CD4-positive, alpha-beta T cell treated with Interleukin-12 subunit alpha and Interleukin-12 subunit beta, for 1 hour (primary cell): ENCODE measurements at regions not wholly inside any gene's neighbourhood (a gene's known extent, or its start where the extent isn't known, plus 50 kb on each side); places are given as distances from the start of the nearest gene placed in this dataset.

Source experiments
- DNase-seq: peaks from one replicate; pipeline ENCODE4 v3.0.0-alpha.2; 2020

DNA sequence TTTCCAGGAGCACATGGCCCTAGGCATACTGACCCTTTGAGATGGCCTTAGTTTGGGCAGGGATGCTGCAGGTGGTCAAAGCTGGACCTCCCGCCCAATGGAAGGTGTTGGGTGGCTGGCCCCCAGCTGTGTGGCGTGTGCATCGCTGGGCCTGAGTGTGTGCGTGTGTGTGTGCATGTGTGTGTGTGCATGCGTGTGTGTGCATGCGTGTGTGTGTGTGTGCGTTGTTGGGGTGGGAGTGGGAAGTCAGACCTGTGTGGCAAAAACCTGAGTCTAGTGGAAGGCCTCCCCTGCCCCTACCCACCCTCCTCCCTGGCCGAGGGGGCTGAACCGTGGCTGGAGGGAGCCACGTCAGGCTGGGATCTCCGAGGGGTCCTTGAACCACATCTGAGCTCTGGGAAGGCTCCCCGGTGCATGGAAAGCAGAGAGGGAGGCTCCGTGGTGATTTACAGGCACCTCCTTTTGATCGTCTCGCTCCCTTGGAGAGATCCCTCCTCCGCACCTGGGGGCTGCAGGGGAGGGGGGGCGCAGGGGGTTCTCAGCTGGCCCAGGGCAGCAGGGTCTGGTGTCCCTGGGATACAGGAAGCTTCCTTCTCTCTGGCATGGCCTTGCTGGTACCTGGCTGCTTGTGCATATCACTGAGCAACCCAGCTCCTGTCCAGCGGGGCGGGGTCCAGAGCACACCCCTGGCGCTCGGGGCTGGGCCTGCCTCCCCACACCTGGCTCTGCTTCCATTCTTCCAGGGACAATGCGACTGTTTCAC, 124.7 kb upstream of the WNT4 start:
- no peak for DNase-seq

DNA sequence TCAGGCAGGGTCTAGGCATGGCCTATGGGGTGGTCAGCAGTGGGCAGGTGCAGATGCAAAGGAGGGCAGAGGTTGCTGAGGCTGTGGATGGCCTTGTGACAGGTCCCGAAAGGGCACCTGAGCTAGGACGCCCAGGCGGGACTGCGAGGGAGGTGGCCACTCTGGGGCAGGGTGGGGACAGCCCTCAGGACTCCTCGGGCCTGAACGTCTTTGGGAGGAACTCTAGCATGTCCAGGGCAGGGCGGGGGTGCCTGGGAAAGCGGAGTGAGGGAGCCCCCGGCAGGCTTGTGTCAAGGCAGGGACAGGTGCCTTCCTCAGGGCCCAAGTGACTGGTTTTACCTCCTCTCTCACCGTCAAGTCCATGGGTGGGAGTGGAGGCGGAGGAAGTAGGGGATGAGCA, 125.4 kb upstream of the WNT4 start:
- DNase-seq: no peak

DNA sequence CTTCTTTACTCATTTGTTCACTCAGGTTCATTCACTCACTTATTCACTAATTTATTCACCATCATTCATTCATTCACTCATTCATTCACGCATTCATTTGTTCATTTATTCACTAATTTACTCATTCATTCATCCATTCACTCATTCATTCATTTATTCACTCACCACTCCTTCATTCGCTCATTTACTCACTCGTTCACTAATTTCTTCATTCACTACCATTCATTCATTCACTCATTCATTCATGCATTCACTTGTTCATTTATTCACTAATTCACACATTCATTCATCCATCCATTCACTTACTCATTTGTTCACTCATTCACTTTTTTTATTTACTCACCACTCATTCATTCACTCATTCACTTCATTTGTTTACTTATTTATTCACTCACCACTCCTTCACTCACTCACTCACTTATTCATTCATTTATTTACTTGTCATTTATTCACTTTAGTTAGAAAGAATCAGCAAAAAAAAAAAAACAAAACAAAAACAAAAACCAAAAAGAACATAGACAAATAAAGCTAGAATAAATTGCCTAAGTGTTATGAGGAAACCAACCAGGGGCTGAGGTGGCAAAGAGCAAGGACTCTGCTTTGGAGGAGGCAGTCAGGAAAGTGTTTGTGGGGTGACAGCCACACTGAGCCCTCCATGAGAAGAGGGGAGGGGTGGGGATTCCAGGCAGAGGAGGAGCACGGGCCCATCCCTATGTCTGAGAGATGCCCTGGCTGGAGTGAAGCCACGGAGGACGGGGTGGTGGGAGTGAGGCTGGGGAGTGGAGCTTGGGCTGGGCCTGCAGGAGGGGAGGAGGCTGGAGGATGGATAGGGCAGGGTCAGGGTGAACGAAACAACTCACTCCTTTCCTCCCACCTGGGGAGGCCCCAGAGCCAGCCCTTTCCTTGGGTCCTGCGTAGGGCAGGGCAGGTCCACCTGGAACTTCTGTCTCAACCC, 129.2 kb upstream of the WNT4 start:
- no peak for DNase-seq

DNA sequence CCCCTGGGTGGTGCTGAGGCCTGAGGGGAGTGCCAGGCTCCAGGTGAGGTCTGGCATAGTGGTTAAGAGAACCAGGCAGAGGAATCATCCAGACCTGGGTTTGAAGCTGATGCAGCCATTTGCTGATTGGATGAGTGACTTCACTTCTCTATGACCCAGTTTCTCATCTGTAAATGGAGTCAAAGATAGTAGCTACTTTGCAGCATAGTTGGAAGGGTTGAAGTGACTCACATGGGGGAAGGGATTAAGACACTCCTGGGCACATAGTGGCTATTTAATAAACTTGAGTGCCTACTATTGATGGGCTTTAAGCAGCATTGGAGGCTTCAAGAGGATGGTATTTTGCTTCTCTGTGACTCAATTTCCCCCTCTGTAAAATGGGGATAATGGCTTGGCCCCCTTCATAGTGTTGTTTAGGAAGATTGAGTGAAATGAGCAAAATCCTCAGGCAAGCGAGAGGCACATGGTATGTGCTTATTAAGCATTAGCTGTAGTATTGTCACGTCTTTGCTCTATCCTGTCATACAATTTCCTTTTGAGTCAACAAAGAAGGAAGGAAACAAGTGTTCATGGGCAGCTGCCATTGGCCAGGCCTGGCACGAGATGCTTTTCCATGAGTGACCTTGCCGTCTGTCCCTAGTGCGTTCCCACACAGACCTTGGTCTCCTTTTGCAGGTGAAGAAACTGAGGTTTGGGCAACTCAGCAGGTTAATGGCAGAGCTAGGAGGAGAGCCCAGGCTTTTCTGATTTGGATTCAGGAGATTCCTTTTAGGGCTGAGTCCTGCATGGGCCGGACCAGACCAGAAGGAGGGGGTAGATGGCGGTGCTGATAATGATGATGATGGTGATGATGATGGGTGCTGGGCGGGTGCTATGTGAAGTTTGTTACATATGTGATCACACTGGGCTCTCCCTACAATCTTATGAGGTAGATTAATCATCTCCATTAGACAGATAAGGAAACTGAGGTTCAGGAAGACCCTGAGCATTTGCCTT, 131.1 kb upstream of the WNT4 start:
- no peak for DNase-seq

DNA sequence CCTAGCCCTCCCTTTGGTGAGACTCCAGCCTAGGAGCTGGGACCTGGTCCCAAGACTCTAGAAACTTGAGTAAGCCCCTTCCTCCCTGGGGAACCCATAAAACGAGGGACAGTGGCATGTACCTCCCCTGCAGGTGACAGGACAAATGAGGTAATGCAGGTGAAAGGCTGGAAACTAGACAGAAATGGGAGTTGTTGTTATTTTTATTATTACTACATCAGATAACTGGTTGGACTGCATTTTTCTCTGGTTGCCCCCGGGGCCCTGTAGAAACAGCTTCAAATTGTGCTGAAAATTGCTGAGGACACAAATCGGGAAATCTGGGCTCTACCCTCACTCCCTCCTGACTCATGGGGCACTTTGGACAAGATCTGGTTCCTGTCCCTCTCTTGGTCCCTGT, 132.3 kb upstream of the WNT4 start:
- DNase-seq: no peak

DNA sequence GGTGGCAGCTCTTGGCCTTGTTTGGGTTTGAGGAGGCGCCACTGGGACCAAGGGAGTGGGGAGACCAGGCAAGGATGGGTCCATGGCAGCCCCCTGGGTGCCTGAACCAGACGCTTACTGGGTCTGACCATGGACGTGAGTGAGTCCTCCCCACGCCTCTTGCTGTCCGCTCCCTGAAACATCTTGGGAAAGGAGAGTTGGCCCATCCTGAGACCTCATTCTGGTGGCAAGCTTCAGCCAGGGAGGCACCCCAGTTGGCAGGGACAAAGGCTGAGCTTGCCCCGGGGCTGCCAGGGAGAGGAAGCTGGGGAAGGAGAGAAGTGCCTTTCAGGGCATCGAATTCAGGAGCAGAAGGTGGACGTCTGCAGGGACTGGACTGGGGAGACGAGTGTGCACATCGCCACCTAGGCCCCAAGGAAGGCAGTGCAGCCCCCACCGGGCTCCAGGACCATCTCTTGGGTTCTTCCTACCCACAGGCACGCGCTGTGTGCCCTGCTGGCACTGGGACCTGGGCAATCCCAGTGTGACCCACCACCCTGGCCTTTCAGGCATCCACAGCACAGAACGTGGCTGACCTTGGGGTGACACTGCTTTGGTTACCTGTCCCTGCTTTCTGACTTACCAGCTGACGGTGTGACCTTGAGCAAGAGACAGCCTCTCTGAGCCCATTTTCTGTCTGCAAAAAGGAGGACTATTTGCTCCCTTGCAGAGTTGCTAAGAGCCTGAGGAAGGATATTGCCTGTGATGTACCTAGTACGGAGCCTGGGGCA, 132.9 kb upstream of the WNT4 start:
- DNase-seq: peak; percentile 13

DNA sequence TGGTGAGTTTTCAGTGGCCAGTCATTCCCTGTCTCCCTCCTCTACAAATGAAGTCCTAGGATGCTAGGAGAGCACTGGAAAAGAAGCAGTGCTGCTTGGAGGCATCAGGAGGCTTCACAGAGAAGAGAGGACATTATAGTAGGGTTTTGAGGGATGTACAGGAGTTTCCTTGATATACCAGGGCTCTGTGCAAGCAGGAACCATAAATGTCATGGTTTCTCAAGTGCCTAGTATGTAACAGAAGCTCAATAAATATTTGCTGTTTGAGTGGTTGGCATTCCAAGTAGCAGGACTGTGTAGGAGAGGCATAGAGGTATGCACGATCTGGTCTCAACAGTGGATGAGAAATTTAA, 133.5 kb upstream of the WNT4 start:
- no peak for DNase-seq

DNA sequence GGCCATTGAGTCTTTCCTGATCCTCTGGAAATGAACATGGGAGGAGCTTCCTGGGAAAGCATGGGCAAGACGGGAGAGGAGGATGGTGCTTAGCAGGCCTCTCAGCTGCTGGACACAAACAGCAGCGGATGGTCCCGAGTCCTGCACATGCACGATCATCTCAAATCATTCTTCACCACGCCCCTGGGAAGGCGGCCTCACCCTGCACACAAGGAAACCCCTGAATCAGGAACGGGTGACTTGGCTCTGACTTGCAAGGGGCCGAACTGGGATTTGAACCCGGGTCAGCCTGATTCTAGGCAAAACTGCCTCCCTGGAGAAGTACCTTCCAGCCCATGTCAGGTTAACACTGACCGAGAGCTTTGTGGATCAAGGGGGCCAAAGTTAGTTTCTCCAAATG, 134.8 kb upstream of the WNT4 start:
- no peak for DNase-seq

DNA sequence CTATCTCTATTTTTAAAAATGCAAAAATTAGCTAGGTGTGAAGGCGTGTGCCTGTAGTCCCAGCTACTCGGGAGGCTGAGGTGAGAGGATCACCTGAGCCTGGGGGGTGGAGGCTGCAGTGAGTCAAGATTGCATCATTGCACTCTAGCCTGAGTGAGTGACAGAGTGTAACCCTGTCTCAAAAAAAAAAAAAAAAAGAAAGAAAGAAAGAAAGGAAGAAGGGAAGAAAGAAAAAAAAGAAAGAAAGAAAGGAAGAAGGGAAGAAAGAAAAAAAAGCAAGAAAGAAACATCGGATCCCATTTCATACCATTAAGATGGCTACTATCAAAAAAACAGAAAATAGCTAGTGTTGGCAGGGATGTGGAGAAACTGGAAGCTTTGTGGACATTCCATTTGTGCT, 136.8 kb upstream of the WNT4 start:
- DNase-seq: no peak

DNA sequence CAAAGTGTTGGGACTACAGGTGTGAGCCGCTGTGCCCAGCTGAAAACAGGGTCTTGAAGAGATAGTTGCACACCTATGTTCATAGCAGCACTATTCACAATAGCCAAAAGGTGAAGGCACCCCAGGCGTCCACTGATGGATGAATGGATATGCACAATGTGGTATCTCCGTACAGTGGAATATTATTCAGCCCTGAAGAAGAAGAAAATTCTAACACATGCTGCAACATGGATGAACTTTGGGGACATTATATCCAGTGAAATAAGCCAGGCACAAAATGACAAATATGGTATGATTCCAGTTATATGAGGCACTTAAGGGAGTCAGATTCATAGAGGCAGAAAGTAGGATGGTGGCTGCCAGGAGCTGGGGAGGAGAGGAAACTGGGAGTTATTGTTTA, 137.6 kb upstream of the WNT4 start:
- no peak for DNase-seq

DNA sequence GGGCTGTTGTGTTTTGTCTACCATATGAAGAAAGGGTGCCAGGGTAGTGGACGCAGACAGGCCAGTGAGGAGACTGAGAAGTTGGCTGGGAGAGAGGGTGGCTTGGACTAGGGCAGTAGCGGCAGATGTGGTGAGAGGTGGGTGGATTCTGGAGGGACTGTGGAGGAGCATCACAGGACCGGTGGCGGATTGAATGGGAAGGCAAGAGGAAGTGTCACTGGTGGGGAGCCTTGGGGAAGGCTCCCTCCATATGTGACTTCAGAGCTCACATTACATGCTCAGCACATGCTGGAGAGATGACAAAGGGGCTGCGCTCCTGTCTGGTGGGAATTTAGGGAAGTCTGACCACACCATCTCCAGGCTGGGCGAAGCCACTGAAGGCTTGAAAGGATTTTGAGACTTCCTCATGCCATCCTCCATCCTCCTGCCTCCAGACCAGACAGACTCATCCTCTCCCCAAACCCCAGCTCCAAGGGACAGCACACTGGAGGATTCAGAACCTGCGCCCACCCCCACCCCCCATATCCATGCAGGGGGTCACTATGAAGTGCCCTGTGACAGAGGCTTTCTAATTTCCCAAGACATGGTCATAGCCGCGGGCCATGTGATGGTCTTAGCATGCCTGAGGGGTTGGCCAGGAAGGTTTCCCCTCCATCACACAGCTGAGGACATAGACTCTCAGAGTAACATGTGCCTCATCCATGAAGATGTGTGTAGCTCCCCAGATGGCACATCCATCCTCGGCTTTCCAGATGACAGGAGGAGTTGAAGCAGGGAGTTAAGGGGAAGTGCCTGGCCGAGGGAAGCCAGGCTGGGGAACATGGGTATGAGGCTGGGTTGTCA, 138.8 kb upstream of the WNT4 start:
- DNase-seq: no peak

DNA sequence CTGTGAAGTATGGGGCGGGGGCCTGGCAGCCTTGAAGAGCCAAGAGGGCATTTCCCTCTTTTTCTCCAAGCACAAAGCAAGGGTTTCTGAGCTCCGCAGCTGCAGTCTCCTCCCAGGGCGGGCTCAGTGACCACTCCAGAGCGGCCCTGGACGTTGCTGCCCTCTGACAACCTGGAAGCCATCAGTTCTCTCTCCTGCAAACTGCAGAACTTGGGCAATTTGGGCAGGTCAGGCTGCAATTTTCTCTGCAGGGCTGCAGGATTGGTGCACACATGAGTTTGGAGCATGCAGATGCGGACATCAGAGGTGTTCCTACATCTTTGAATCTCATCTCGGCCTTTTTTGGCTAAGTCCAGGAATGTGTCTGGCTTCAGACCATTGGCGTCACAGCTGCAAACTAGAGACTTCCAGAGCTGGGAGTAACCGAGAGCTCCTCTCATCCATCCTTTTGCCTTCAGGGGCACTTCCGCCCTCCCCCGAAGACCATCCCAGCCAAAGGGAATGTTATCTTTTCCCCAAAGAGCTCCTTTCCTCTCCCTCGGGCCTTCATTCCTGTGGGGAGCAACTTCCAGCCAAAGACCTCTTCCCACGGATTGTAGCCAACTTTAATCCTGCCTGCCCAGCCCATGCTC, 139.6 kb upstream of the WNT4 start:
- DNase-seq: no peak

DNA sequence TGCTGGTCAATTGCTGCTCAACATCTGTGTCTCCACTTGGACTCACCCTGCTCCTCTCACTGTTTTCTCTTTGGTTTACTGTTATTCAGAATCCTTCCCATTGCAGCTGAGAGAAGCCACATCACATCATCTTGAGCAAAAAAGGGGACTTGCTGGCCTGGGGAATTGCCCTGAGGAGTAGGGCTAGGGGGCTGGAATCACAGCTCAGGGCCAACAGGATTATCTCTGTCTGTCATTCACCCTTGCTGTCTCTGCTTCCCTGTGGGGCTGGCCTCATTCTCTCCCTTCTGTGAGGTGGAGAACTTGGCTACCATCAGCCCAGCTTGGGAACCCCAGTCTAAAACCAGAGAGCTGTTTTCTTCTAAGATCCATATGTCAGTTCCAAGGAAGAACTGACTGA, 140.7 kb upstream of the WNT4 start:
- DNase-seq: no peak

DNA sequence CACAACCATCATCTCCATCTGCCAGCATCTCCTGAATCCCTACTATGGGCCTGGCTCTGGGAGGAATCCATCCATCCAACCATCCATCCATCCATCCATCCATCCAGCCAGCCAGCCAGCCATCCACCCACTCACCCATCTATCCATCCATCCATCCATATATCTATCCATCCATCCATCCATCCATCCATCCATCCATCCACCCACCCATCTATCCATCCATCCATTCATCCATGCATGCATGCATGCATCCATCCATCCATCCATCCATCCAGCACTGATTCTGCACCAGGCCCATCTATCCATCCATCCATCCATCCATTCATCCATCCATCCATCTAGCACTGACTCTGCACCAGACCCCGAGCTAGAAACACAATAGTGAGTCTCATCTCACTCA, 141.3 kb upstream of the WNT4 start:
- DNase-seq: no peak

DNA sequence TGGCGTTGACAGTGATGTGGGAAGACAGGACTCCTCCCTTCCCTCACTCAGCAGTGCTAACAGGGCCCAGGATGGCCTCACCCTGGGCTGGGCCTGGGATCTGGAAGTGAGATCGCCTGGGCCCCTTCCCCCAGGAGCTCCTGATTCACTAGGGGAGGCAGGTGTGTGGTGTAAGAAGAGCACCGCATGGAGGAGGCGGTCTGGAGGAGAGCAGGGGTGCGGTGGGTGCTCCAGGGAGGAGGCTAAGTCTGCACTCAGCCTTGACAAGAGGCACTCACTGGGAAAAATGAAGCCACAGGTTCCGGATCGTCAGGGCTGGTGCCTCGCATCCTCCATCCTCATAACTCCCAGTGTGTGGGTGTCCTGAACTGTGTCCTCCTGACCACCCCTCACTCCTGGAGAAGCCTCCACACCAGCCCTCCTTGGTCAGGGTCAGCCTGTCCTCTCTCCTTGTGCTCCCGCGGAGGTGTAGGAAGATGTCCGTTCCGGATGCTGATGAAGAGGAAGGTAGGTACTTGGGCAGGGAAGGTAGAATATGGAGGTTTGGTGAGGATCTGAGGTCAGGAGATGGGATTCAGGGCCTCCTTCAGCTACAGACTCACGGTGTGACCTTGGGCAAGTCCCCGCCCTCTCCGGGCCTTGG, 142.1 kb upstream of the WNT4 start:
- DNase-seq: no peak

DNA sequence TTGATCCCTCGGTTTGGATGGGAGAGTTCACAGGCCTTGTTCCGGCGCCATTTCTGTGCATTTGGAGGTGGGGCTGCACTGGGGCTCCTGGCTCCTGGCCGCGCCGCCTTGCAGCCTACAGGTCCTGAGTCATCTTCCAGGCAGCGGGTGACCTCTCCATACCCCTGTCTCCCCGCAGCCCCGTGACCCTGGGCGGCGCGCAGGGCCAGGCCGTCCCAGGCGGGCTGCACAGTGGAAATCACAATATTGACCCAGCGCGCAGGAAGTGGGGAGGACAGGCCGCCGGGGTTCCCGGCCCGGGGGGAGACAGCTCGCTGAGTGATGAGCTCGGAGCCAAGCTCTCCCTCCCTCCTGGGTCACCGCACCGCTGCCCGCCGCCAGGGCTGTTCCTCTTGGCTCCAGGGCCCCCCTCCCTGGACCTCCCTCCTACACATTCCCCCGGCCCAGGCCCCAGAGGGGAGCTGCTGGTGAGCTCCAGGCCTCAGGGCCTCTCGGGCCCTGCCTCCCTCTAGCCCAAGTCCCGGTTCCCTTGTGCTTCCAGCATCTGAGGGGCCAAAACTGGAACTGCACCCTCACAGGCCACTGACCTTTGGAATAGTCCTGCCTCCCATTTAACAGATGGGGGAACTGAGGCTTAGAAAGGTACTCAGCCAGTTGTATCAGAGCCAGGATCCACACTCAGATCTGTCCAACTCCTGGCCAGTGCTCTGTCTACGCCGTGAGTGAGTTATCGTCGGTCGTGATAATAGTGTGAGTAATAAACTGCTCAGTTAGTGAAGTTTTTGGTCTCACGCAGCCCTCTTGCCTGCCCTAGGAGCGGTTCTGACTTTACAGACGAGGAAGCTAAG, 142.9 kb upstream of the WNT4 start:
- no peak for DNase-seq

DNA sequence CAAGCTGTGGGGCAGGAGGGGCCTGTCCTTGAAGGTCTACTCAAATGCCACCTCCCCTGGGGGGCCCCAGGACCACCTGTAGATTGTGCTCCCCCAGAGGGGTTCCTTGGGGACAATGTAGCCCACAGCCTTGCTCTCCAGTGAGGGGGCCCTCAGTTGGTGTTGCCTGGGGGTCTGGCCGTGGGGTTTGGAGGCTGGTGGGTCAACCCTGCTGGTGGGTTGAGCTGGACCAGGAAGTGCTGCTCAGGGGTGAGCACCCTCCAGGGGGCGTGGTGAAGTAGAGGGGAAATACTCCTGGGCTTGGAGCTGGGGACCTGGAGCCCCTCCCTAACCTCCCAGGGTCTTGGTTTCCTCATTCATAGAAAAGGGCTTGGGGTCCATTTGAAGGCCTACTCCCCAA, 143.6 kb upstream of the WNT4 start:
- DNase-seq: no peak

DNA sequence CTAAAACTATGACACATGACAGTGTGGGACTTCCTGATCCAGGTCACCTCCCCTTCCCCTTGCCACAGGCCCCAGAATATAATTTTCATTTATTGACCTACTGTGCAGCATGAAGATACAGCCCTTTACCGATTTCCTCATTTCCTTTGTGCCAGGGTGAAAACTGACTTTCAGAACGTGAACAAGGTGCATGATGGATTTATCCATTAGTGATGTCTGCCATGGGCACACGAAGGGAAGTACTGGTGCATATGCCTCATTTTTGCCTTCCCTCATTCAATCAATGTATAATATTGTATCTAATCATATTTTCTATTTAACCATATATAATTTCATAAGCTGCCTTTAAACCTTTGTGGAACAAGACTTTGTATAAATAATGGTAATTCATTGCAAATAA, 144.4 kb upstream of the WNT4 start:
- no peak for DNase-seq

DNA sequence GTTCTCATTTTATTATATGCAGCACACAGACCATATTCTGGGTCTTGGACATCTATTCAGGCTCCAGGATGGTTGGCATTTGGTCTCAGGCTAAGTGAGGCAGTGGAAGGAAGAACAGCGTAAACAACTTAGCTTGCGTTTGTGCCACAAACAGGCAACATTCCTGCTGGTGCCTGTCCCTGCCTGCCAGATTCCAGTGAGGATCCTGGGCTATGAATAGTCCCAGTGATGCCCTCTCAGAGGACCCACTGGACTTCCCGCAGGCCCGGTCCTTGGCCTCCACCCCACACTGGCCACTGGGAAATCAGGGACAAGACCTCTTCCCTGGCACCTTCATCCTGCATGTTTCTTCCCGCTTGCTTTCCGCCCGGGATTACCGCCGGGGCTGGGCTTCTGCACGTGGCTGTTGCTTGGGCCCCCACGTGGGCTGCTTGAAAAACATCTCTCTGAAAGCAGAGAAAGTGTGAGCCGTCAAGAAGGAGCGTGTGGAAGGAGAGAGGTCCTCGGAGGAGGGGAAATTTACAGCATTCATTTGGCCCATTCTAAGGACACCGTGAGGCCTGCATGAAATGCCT, 145.1 kb upstream of the WNT4 start:
- no peak for DNase-seq
